CD4-positive, alpha-beta T cell (primary cell): ENCODE measurements at regions not wholly inside any gene's neighbourhood (a gene's known extent, or its start where the extent isn't known, plus 50 kb on each side); places are given as distances from the start of the nearest gene placed in this dataset.

Source experiments
- ATAC-seq: fragments of 200-7000 bp; cut with Tn5 transposase; one replicate; pipeline ENCODE4 v1.10.0; 2022; ENCODE audit warnings: mild to moderate bottlenecking; ENCODE audit not compliant: poor library complexity
- CTCF ChIA-PET: fragments of 350-600 bp; sonication (Branson Sonifier 250); formaldehyde crosslinking; loops from one replicate; lab custom pipeline; 2021; ENCODE audit warnings: antibody characterized with exemption, inconsistent platforms; lab: Charles Lee
- POLR2A ChIA-PET: fragments of 350-600 bp; sonication (Branson Sonifier 250); formaldehyde crosslinking; loops from one replicate; lab custom pipeline; 2021; ENCODE audit warnings: antibody characterized with exemption, inconsistent platforms; lab: Charles Lee
- DNase-seq, 14 experiments: peaks; one replicate each; pipeline ENCODE4 v3.0.0-alpha.2; 2013 to 2020; ENCODE audit warnings: mixed read lengths in 2 of 14
- H3K27ac ChIP-seq, 2 donors: one replicate each; pipeline versions ENCODE4 v1.5.1 to v1.7.0; 2013; ENCODE audit warnings: low read length in 2 of 2, low read depth in 1 of 2, mild to moderate bottlenecking in 1 of 2
- H3K27me3 ChIP-seq, 2 experiments: 1 replicate in 1 of 2; 2 replicates in 1 of 2; pipeline versions ENCODE4 v1.6.1 to v1.7.0; 2013; ENCODE audit warnings: low read length in 2 of 2, control low read depth in 1 of 2, mild to moderate bottlenecking in 1 of 2, moderate library complexity in 1 of 2; ENCODE audit not compliant: insufficient read depth in 2 of 2, control insufficient read depth in 1 of 2
- H3K36me3 ChIP-seq: one replicate; pipeline ENCODE4 v1.6.1; 2013; ENCODE audit warnings: low read length, control low read depth; ENCODE audit not compliant: insufficient read depth
- H3K4me1 ChIP-seq: one replicate; pipeline ENCODE4 v1.6.1; 2013; ENCODE audit warnings: low read length, control low read depth; ENCODE audit not compliant: insufficient read depth
- H3K4me3 ChIP-seq: one replicate; pipeline ENCODE4 v1.5.1; 2013; ENCODE audit warnings: mild to moderate bottlenecking, low read length, moderate library complexity
- H3K9me3 ChIP-seq, 2 experiments: 1 replicate in 1 of 2; 2 replicates in 1 of 2; pipeline versions ENCODE4 v1.6.1 to v1.7.0; 2013; ENCODE audit warnings: low read length in 2 of 2, mild to moderate bottlenecking in 2 of 2, control low read depth in 1 of 2, moderate library complexity in 1 of 2; ENCODE audit not compliant: control insufficient read depth in 1 of 2, insufficient read depth in 1 of 2
- H3K27ac Mint-ChIP-seq: one replicate; pipeline ENCODE4 v1.8.0; 2020; ENCODE audit warnings: mixed read lengths
- H3K27me3 Mint-ChIP-seq: one replicate; pipeline ENCODE4 v1.8.0; 2021; ENCODE audit warnings: mixed read lengths
- H3K36me3 Mint-ChIP-seq: one replicate; pipeline ENCODE4 v1.8.0; 2021; ENCODE audit warnings: low read depth, mixed read lengths
- H3K4me1 Mint-ChIP-seq: one replicate; pipeline ENCODE4 v1.8.0; 2021; ENCODE audit warnings: low read depth, mixed read lengths
- H3K4me3 Mint-ChIP-seq: one replicate; pipeline ENCODE4 v1.8.0; 2020; ENCODE audit warnings: mild to moderate bottlenecking, mixed read lengths
- H3K9me3 Mint-ChIP-seq: one replicate; pipeline ENCODE4 v1.8.0; 2020; ENCODE audit warnings: mixed read lengths
- intact Hi-C, 2 experiments: fragments of 100-400 bp; cut with DNase I in 1 of 2; cut with micrococcal nuclease in 1 of 2; formaldehyde crosslinking; loops; one replicate each; pipeline versions ENCODE4 v1.15.1 to v1.9.0; 2023 to 2025; cut with DNase I, micrococcal nuclease
- TF ChIP-seq, protein P1 (sequence below): fragments of 200-600 bp; IDR thresholded peaks from one replicate; pipeline ENCODE4 v1.8.0; 2022; ENCODE audit warnings: antibody characterized with exemption, mild to moderate bottlenecking

GRCh38 chr1:194289569-194290266 is 1103.3 kb upstream of the B3GALT2 start:
- no peaks in the 10 kb centered on the region for H3K36me3 Mint-ChIP-seq
- CTCF ChIA-PET: no interaction called here
- H3K9me3 Mint-ChIP-seq: no peaks in the 10 kb centered on the region
- DNase-seq: peak in 13 of 14 experiments; percentile 5 to 89 (median 28)
- no peaks in the 10 kb centered on the region for H3K27me3 Mint-ChIP-seq
- no peaks in the 10 kb centered on the region for H3K36me3 ChIP-seq
- H3K27ac Mint-ChIP-seq: peak overlapping the region; percentile 64
- peaks cover 11% of the 10 kb centered on the region for H3K4me1 ChIP-seq
- peaks cover 30% of the 10 kb centered on the region for H3K4me1 Mint-ChIP-seq
- no peak overlapping the region for H3K27ac ChIP-seq
- intact Hi-C loops: loop anchor here (10.0 kb wide), 2 partner anchors 1035 to 1145 kb away; no protein-coding TSS in a partner anchor
- peak overlapping the region; percentile 35 for H3K4me3 ChIP-seq
- H3K9me3 ChIP-seq: no peaks in the 10 kb centered on the region
- TF ChIP-seq, protein P1, sequence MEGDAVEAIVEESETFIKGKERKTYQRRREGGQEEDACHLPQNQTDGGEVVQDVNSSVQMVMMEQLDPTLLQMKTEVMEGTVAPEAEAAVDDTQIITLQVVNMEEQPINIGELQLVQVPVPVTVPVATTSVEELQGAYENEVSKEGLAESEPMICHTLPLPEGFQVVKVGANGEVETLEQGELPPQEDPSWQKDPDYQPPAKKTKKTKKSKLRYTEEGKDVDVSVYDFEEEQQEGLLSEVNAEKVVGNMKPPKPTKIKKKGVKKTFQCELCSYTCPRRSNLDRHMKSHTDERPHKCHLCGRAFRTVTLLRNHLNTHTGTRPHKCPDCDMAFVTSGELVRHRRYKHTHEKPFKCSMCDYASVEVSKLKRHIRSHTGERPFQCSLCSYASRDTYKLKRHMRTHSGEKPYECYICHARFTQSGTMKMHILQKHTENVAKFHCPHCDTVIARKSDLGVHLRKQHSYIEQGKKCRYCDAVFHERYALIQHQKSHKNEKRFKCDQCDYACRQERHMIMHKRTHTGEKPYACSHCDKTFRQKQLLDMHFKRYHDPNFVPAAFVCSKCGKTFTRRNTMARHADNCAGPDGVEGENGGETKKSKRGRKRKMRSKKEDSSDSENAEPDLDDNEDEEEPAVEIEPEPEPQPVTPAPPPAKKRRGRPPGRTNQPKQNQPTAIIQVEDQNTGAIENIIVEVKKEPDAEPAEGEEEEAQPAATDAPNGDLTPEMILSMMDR: no peak
- ATAC-seq: peak; percentile 98
- H3K4me3 Mint-ChIP-seq: peak overlapping the region; percentile 77
- POLR2A ChIA-PET: interaction anchor here (0.6 to 1.5 kb wide), 7 partner anchors 60 to 1231 kb away, joined by 3 to 7 read pairs (median 4); partner anchors contain the start of genes B3GALT2, RO60 and UCHL5
- H3K27me3 ChIP-seq: no peaks in the 10 kb centered on the region

GRCh38 chr1:194288238-194288637 is 1101.8 kb upstream of the B3GALT2 start:
- Mint-ChIP-seq H3K4me1 (peaks cover 23% of the 10 kb centered on the region), H3K4me3 (no peak overlapping the region), H3K36me3 (no peaks in the 10 kb centered on the region), H3K27me3 (no peaks in the 10 kb centered on the region), H3K27ac (peak overlapping the region; percentile 64), H3K9me3 (no peaks in the 10 kb centered on the region)
- TF ChIP-seq, protein P1: no peak
- Histone ChIP-seq H3K9me3 (peaks cover 0 to 4% of the 10 kb centered on the region in 2 experiments), H3K27me3 (no peaks in the 10 kb centered on the region), H3K4me1 (peaks cover 11% of the 10 kb centered on the region), H3K4me3 (peak overlapping the region; percentile 35), H3K27ac (no peak overlapping the region), H3K36me3 (no peaks in the 10 kb centered on the region)
- POLR2A ChIA-PET: no interaction called here
- intact Hi-C loops: no loop called here
- CTCF ChIA-PET: no interaction called here
- no peak for ATAC-seq
- no peak for DNase-seq

GRCh38 chr1:194281376-194281775 is 1095.0 kb upstream of the B3GALT2 start:
- Histone ChIP-seq H3K36me3 (no peaks in the 10 kb centered on the region), H3K9me3 (peaks cover 0 to 6% of the 10 kb centered on the region in 2 experiments), H3K4me1 (no peaks in the 10 kb centered on the region), H3K27ac (no peak overlapping the region), H3K4me3 (no peak overlapping the region), H3K27me3 (no peaks in the 10 kb centered on the region)
- ChIA-PET POLR2A (no interaction called here), CTCF (interaction anchor here (1.7 kb wide), 1 partner anchor 10 kb away, joined by 4 read pairs; no protein-coding TSS in a partner anchor)
- Mint-ChIP-seq H3K4me3 (no peak overlapping the region), H3K9me3 (peaks cover 2% of the 10 kb centered on the region), H3K36me3 (no peaks in the 10 kb centered on the region), H3K27me3 (no peaks in the 10 kb centered on the region), H3K27ac (peak overlapping the region; percentile 7), H3K4me1 (peaks cover 12% of the 10 kb centered on the region)
- ATAC-seq (no peak), DNase-seq (no peak)
- intact Hi-C loops: loop anchor here in 1 of 2 experiments (5.0 kb wide), 1 partner anchor 884 kb away; no protein-coding TSS in a partner anchor
- TF ChIP-seq, protein P1: no peak
